ENCODE measurements at regions not wholly inside any gene's neighbourhood (a gene's known extent, or its start where the extent isn't known, plus 50 kb on each side); places are given as distances from the start of the nearest gene placed in this dataset.

GRCh38 chr14:85479306-85479705, 50.6 kb upstream of the FLRT2 start:
- DNase-seq, result no peak

- DNase-seq, result no peak
Observed at GRCh38 chr14:85479771-85480170, 50.2 kb upstream of the FLRT2 start.

All from suppressor macrophage treated with lipopolysaccharide for 1 hour (primary cell).